ENCODE measurements at regions not wholly inside any gene's neighbourhood (a gene's known extent, or its start where the extent isn't known, plus 50 kb on each side); places are given as distances from the start of the nearest gene placed in this dataset.

DNA sequence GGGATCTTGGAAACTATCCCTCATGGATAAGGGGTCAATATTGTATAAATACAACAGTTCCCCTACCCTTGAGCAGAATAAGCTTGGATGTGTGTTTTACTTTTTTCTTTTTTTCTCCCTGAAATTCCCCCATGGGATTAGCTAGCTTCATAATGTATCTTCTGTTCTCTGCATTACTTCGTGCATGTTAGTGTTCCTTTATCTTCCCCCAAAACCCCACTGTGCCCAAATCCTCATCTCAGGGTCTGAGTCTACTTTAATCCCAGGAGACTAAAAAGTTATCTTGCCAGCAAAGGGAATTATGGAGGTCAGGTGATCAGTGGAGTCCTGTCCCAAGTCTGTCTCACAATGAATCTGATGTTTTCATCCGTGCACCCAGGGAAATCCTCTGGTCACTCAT, 217.5 kb upstream of the CNTNAP4 start:
- H3K4me3 Mint-ChIP-seq (ENCODE audit: unreplicated experiment), result no peak overlapping the region
- ChIA-PET CTCF (interaction anchor here (0.5 kb wide), 1 partner anchor 1112 kb away, joined by 3 read pairs; no protein-coding TSS in a partner anchor), POLR2A (interaction anchor here (0.6 to 1.1 kb wide), 3 partner anchors 388 to 1890 kb away, joined by 3 to 4 read pairs (median 3); partner anchors contain the start of genes KARS1 and TERF2IP)
- H3K27ac Mint-ChIP-seq (ENCODE audit: low read depth, unreplicated experiment), result peak overlapping the region; percentile 80
- no peaks in the 10 kb centered on the region for H3K9me3 Mint-ChIP-seq (ENCODE audit: unreplicated experiment)
- TSS peak; percentile 83 for BruUV-seq (replicated peaks)
- H3K36me3 Mint-ChIP-seq (ENCODE audit: insufficient read depth, unreplicated experiment), result no peaks in the 10 kb centered on the region
- intact Hi-C loops (cut with micrococcal nuclease), result no loop called here
- TF ChIP-seq, protein P1, sequence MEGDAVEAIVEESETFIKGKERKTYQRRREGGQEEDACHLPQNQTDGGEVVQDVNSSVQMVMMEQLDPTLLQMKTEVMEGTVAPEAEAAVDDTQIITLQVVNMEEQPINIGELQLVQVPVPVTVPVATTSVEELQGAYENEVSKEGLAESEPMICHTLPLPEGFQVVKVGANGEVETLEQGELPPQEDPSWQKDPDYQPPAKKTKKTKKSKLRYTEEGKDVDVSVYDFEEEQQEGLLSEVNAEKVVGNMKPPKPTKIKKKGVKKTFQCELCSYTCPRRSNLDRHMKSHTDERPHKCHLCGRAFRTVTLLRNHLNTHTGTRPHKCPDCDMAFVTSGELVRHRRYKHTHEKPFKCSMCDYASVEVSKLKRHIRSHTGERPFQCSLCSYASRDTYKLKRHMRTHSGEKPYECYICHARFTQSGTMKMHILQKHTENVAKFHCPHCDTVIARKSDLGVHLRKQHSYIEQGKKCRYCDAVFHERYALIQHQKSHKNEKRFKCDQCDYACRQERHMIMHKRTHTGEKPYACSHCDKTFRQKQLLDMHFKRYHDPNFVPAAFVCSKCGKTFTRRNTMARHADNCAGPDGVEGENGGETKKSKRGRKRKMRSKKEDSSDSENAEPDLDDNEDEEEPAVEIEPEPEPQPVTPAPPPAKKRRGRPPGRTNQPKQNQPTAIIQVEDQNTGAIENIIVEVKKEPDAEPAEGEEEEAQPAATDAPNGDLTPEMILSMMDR (IDR thresholded peaks at IDR 0.05; ENCODE audit: unreplicated experiment), result no peak
- no peaks in the 10 kb centered on the region for H3K27me3 Mint-ChIP-seq (ENCODE audit: insufficient read depth, unreplicated experiment)
- peaks cover 11% of the 10 kb centered on the region for H3K4me1 Mint-ChIP-seq (ENCODE audit: insufficient read depth, unreplicated experiment)
- DNase-seq (ENCODE audit: unreplicated experiment), result no peak

DNA sequence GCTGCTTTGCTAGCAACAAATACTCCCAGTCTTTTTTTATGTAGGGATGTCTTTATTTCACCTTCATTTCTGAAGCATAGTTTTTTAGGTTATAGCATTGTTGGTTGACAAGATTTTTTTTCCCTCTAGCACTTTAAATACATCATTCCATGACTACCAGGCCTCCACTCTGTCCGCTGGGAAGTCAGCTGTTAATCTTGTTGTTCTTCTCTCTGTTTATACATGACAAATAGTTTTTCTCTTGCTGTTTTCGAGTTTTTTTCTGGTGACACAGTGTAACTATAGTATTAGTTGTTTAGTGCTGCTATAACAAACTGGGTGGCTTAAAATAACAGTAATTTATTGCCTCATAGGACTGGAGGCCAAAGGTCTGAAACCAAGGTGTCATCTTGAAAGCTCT, 205.5 kb upstream of the CNTNAP4 start:
- DNase-seq (ENCODE audit: unreplicated experiment), result no peak
- CTCF ChIA-PET, result no interaction called here
- POLR2A ChIA-PET, result interaction anchor here (0.8 kb wide), 1 partner anchor 10 kb away, joined by 4 read pairs; no protein-coding TSS in a partner anchor
- Mint-ChIP-seq H3K27me3 (ENCODE audit: insufficient read depth, unreplicated experiment) (no peaks in the 10 kb centered on the region), H3K4me1 (ENCODE audit: insufficient read depth, unreplicated experiment) (no peaks in the 10 kb centered on the region), H3K36me3 (ENCODE audit: insufficient read depth, unreplicated experiment) (no peaks in the 10 kb centered on the region), H3K9me3 (ENCODE audit: unreplicated experiment) (peaks cover 16% of the 10 kb centered on the region), H3K4me3 (ENCODE audit: unreplicated experiment) (no peak overlapping the region), H3K27ac (ENCODE audit: low read depth, unreplicated experiment) (no peak overlapping the region)
- TF ChIP-seq, protein P1 (IDR thresholded peaks at IDR 0.05; ENCODE audit: unreplicated experiment), result no peak
- intact Hi-C loops (cut with micrococcal nuclease), result no loop called here
- no TSS peak for BruUV-seq (replicated peaks)

- BruUV-seq (replicated peaks), result no TSS peak
- H3K4me1 Mint-ChIP-seq (ENCODE audit: insufficient read depth, unreplicated experiment), result peaks cover 6% of the 10 kb centered on the region
- no peaks in the 10 kb centered on the region for H3K36me3 Mint-ChIP-seq (ENCODE audit: insufficient read depth, unreplicated experiment)
- no peak overlapping the region for H3K27ac Mint-ChIP-seq (ENCODE audit: low read depth, unreplicated experiment)
- TF ChIP-seq, protein P1 (IDR thresholded peaks at IDR 0.05; ENCODE audit: unreplicated experiment), result no peak
- ChIA-PET POLR2A (interaction anchor here (1.1 to 1.9 kb wide), 3 partner anchors 15 to 27 kb away, joined by 3 to 6 read pairs (median 5); no protein-coding TSS in a partner anchor), CTCF (interaction anchor here (0.6 kb wide), 1 partner anchor 9 kb away, joined by 3 read pairs; no protein-coding TSS in a partner anchor)
- peak; percentile 37 for DNase-seq (ENCODE audit: unreplicated experiment)
- no peaks in the 10 kb centered on the region for H3K9me3 Mint-ChIP-seq (ENCODE audit: unreplicated experiment)
- no peaks in the 10 kb centered on the region for H3K27me3 Mint-ChIP-seq (ENCODE audit: insufficient read depth, unreplicated experiment)
- intact Hi-C loops (cut with micrococcal nuclease), result no loop called here
- no peak overlapping the region for H3K4me3 Mint-ChIP-seq (ENCODE audit: unreplicated experiment)
Measured at GRCh38 chr16:76081967-76082366, 195.2 kb upstream of the CNTNAP4 start.

DNA sequence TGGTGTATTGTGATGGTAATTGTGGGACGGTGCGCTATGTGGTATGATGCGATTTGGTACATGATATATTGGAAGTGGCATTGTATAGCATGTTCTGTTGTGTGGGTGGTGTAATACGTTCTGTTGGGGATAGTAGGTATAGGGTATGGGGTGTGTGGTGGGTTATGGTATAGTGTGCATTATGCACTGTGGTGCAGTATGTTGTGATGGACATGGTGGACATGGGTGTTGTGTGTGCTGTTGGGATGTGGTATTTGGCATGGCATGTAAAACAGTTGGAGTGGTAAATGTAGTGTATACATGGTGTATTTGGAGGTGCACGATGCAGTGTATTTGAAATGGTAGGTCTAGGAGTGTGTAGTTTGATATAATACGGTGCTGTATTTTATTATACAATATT, 170.6 kb upstream of the CNTNAP4 start:
- POLR2A ChIA-PET, result no interaction called here

More for the DNA sequence above, 170.6 kb upstream of the CNTNAP4 start:
- Mint-ChIP-seq H3K27me3 (ENCODE audit: insufficient read depth, unreplicated experiment) (no peaks in the 10 kb centered on the region), H3K4me1 (ENCODE audit: insufficient read depth, unreplicated experiment) (no peaks in the 10 kb centered on the region), H3K27ac (ENCODE audit: low read depth, unreplicated experiment) (no peak overlapping the region), H3K4me3 (ENCODE audit: unreplicated experiment) (no peak overlapping the region), H3K9me3 (ENCODE audit: unreplicated experiment) (peaks cover 9% of the 10 kb centered on the region), H3K36me3 (ENCODE audit: insufficient read depth, unreplicated experiment) (no peaks in the 10 kb centered on the region)
- DNase-seq (ENCODE audit: unreplicated experiment), result no peak
- TF ChIP-seq, protein P1 (IDR thresholded peaks at IDR 0.05; ENCODE audit: unreplicated experiment), result no peak
- intact Hi-C loops (cut with micrococcal nuclease), result no loop called here
- CTCF ChIA-PET, result no interaction called here
- BruUV-seq (replicated peaks), result no TSS peak
